Liver (tissue), 3 donors: ENCODE measurements at regions not wholly inside any gene's neighbourhood (a gene's known extent, or its start where the extent isn't known, plus 50 kb on each side); places are given as distances from the start of the nearest gene placed in this dataset.

Experiments used
- EGR1 ChIP-seq, 2 donors: IDR thresholded peaks; 2 replicates each; pipeline ENCODE4 v1.6.1; 2016 to 2018; ENCODE audit warnings: antibody characterized with exemption in 2 of 2, low read depth in 2 of 2
- JUND ChIP-seq, 2 donors: IDR thresholded peaks; 2 replicates each; pipeline ENCODE4 v1.6.1; 2016; ENCODE audit warnings: antibody characterized with exemption in 2 of 2
- SP1 ChIP-seq: IDR thresholded peaks from 2 replicates; pipeline ENCODE4 v1.6.1; 2018; ENCODE audit warnings: antibody characterized with exemption, mild to moderate bottlenecking
- TAF1 ChIP-seq: conservative IDR thresholded peaks from 2 replicates; pipeline ENCODE4 v1.6.1; 2016; ENCODE audit warnings: antibody characterized with exemption, mild to moderate bottlenecking
- TF ChIP-seq, protein P1 (sequence below): fragments of 150-350 bp; IDR thresholded peaks from 2 replicates; pipeline ENCODE4 v1.5.1; 2017; ENCODE audit warnings: improper control_type of control experiment, low read depth, low read length; ENCODE audit not compliant: missing input control
- TF ChIP-seq, protein P2 (sequence below): IDR thresholded peaks from 2 replicates; pipeline ENCODE4 v1.6.1; 2016; ENCODE audit warnings: antibody characterized with exemption
- TF ChIP-seq, protein P3 (sequence below): IDR thresholded peaks from 2 replicates; pipeline ENCODE4 v1.6.1; 2016; ENCODE audit warnings: antibody characterized with exemption, mild to moderate bottlenecking
- TF ChIP-seq, protein P4 (sequence below): IDR thresholded peaks from 2 replicates; pipeline ENCODE4 v1.6.1; 2016; ENCODE audit warnings: antibody characterized with exemption
- TF ChIP-seq, protein P5 (sequence below): IDR thresholded peaks from 2 replicates; pipeline ENCODE4 v1.6.1; 2016; ENCODE audit warnings: antibody characterized with exemption
- donor health status: healthy.
- donor health status: healthy.

DNA sequence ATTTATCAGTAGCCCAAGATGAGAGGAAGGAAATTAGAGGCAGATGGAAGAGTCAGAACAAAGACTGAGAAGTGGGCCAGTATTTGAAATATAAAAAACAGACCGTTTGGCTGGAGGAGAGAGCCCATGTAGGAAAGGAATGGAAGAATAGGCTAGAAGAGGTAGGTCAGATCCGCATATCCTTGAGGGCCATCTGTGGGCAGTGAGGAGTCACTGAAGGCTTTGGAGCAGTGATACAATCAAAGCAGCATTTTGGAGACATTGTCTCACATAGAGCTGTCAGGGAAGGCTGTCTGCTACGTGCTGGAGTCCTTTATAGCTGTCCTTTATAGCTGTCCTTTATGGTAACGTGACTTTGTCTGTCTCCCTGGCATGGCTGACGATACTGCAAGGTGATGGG lies 92.0 kb upstream of the VEPH1 start:
- TF ChIP-seq, protein P1, sequence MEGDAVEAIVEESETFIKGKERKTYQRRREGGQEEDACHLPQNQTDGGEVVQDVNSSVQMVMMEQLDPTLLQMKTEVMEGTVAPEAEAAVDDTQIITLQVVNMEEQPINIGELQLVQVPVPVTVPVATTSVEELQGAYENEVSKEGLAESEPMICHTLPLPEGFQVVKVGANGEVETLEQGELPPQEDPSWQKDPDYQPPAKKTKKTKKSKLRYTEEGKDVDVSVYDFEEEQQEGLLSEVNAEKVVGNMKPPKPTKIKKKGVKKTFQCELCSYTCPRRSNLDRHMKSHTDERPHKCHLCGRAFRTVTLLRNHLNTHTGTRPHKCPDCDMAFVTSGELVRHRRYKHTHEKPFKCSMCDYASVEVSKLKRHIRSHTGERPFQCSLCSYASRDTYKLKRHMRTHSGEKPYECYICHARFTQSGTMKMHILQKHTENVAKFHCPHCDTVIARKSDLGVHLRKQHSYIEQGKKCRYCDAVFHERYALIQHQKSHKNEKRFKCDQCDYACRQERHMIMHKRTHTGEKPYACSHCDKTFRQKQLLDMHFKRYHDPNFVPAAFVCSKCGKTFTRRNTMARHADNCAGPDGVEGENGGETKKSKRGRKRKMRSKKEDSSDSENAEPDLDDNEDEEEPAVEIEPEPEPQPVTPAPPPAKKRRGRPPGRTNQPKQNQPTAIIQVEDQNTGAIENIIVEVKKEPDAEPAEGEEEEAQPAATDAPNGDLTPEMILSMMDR, result no peak
- TF ChIP-seq, protein P2, sequence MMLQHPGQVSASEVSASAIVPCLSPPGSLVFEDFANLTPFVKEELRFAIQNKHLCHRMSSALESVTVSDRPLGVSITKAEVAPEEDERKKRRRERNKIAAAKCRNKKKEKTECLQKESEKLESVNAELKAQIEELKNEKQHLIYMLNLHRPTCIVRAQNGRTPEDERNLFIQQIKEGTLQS, result no peak
- no peak for TF ChIP-seq TAF1
- TF ChIP-seq, protein P3, sequence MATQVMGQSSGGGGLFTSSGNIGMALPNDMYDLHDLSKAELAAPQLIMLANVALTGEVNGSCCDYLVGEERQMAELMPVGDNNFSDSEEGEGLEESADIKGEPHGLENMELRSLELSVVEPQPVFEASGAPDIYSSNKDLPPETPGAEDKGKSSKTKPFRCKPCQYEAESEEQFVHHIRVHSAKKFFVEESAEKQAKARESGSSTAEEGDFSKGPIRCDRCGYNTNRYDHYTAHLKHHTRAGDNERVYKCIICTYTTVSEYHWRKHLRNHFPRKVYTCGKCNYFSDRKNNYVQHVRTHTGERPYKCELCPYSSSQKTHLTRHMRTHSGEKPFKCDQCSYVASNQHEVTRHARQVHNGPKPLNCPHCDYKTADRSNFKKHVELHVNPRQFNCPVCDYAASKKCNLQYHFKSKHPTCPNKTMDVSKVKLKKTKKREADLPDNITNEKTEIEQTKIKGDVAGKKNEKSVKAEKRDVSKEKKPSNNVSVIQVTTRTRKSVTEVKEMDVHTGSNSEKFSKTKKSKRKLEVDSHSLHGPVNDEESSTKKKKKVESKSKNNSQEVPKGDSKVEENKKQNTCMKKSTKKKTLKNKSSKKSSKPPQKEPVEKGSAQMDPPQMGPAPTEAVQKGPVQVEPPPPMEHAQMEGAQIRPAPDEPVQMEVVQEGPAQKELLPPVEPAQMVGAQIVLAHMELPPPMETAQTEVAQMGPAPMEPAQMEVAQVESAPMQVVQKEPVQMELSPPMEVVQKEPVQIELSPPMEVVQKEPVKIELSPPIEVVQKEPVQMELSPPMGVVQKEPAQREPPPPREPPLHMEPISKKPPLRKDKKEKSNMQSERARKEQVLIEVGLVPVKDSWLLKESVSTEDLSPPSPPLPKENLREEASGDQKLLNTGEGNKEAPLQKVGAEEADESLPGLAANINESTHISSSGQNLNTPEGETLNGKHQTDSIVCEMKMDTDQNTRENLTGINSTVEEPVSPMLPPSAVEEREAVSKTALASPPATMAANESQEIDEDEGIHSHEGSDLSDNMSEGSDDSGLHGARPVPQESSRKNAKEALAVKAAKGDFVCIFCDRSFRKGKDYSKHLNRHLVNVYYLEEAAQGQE, result no peak
- no peak for TF ChIP-seq SP1
- TF ChIP-seq JUND (IDR thresholded peaks at IDR 0.05), result no peak
- TF ChIP-seq, protein P4, sequence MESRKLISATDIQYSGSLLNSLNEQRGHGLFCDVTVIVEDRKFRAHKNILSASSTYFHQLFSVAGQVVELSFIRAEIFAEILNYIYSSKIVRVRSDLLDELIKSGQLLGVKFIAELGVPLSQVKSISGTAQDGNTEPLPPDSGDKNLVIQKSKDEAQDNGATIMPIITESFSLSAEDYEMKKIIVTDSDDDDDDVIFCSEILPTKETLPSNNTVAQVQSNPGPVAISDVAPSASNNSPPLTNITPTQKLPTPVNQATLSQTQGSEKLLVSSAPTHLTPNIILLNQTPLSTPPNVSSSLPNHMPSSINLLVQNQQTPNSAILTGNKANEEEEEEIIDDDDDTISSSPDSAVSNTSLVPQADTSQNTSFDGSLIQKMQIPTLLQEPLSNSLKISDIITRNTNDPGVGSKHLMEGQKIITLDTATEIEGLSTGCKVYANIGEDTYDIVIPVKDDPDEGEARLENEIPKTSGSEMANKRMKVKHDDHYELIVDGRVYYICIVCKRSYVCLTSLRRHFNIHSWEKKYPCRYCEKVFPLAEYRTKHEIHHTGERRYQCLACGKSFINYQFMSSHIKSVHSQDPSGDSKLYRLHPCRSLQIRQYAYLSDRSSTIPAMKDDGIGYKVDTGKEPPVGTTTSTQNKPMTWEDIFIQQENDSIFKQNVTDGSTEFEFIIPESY, result no peak
- TF ChIP-seq, protein P5, sequence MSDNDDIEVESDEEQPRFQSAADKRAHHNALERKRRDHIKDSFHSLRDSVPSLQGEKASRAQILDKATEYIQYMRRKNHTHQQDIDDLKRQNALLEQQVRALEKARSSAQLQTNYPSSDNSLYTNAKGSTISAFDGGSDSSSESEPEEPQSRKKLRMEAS, result no peak
- no peak for TF ChIP-seq EGR1 (IDR thresholded peaks at IDR 0.05; ENCODE audit: low read depth in 2 of 2)
